Gastrocnemius medialis (tissue), 4 donors: ENCODE measurements at regions not wholly inside any gene's neighbourhood (a gene's known extent, or its start where the extent isn't known, plus 50 kb on each side); places are given as distances from the start of the nearest gene placed in this dataset.

Experiments used
- ATAC-seq, 2 donors: fragments of 150-250 bp; one replicate each; pipeline ENCODE4 v1.9.1; 2016
- DNase-seq, 2 donors: peaks; one replicate each; pipeline ENCODE4 v3.0.0-alpha.2; 2019
- H3K27ac ChIP-seq, 4 donors: fragments of 200-600 bp; sonication (generic); 1 replicate in 1 of 4; 2 replicates in 3 of 4; pipeline ENCODE4 v1.5.1; 2016 to 2018; ENCODE audit warnings: mild to moderate bottlenecking in 2 of 4, moderate library complexity in 1 of 4
- H3K27me3 ChIP-seq, 3 donors: fragments of 200-600 bp; sonication (generic) in 2 of 3; 1 replicate in 1 of 3; 2 replicates in 2 of 3; pipeline versions ENCODE4 v1.5.1 to v1.6.0; 2016 to 2019; ENCODE audit warnings: mild to moderate bottlenecking in 1 of 3, moderate library complexity in 1 of 3
- H3K36me3 ChIP-seq, 2 donors: fragments of 200-600 bp; sonication (generic) in 1 of 2; one replicate each; pipeline ENCODE4 v1.5.1; 2017 to 2018
- H3K4me1 ChIP-seq, 2 donors: fragments of 200-600 bp; sonication (generic) in 1 of 2; one replicate each; pipeline ENCODE4 v1.5.1; 2016 to 2017; ENCODE audit warnings: mild to moderate bottlenecking in 2 of 2
- H3K4me3 ChIP-seq, 4 donors: fragments of 200-600 bp; sonication (generic) in 3 of 4; 1 replicate in 1 of 4; 2 replicates in 3 of 4; pipeline ENCODE4 v1.5.1; 2016 to 2019; ENCODE audit warnings: mild to moderate bottlenecking in 2 of 4
- H3K9me3 ChIP-seq, 3 donors: fragments of 200-600 bp; sonication (generic) in 2 of 3; 1 replicate in 1 of 3; 2 replicates in 2 of 3; pipeline ENCODE4 v1.5.1; 2016 to 2019
- CTCF ChIP-seq, 5 experiments: fragments of 450-650 bp in 3 of 5; fragments of 200-600 bp in 2 of 5; sonication (generic) in 2 of 5; IDR thresholded peaks in 4 of 5; conservative IDR thresholded peaks in 1 of 5; 1 replicate in 4 of 5; 2 replicates in 1 of 5; pipeline ENCODE4 v1.5.1; 2016 to 2019; ENCODE audit warnings: antibody characterized with exemption in 5 of 5, mild to moderate bottlenecking in 3 of 5, moderate library complexity in 3 of 5
- POLR2A ChIP-seq, 2 donors: fragments of 450-650 bp; IDR thresholded peaks; one replicate each; pipeline ENCODE4 v1.6.1; 2017; ENCODE audit warnings: antibody characterized with exemption in 2 of 2, mild to moderate bottlenecking in 2 of 2, moderate library complexity in 2 of 2
- in situ Hi-C, 4 donors: fragments of 200-750 bp; cut with MboI; loops; one replicate each; pipeline versions ENCODE4 v1.15.0 to v1.8.0; 2017; ENCODE audit warnings: low sequenced_read_pairs in 4 of 4
- intact Hi-C: fragments of 100-400 bp; cut with DNase I; formaldehyde crosslinking; loops from one replicate; pipeline ENCODE4 v1.15.1; 2023; ENCODE audit warnings: low total_unique reads

- DNase-seq (no peak), ATAC-seq (no peak)
- Histone ChIP-seq H3K36me3 (no peaks in the 10 kb centered on the region), H3K4me3 (no peak overlapping the region), H3K27me3 (no peaks in the 10 kb centered on the region), H3K27ac (no peak overlapping the region), H3K4me1 (peaks cover 0 to 13% of the 10 kb centered on the region in 2 donors), H3K9me3 (no peaks in the 10 kb centered on the region)
- no peak for TF ChIP-seq CTCF (IDR thresholded peaks at IDR 0.05 in 4 of 5, conservative IDR thresholded peaks at IDR 0.05 in 1 of 5)
- no peak for TF ChIP-seq POLR2A (IDR thresholded peaks at IDR 0.05)
- intact Hi-C loops (no loop called here), in situ Hi-C loops (loop anchor here in 2 of 4 donors (10.0 to 25.0 kb wide), 3 partner anchors 243 to 406 kb away; partner anchors contain the start of gene RNF183 (in 1 of the 2))
Measured at GRCh38 chr9:113668061-113668460, 204.5 kb downstream of the RGS3 start.

DNA sequence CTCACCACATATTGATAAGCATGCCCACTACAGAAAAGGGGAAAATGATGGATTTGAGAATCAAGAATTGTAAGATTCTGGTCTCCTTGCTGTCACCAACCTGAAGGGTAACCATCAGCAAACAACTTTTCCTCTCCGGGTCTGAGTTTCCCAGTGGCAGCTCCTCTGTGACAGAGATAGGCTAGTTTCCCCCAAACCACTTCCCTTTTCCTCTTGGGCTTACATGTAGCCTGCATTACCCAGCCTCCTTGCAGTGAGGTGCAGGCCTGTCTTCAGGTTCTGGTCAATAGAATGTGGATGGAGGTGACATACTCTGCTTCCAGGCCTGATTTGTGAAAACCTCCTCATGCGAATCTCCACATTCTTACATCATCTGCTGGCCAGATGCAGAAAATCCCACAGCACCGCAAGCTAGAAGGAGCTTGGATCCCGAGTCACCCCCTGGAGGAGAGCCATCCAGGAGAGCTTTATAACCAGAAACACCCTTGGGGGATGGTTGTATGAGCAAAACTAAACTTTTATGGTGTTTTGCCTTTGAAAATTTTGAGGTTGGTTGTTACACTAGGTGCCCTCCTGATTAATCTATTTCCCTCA, 206.1 kb downstream of the RGS3 start:
- H3K36me3 ChIP-seq = no peaks in the 10 kb centered on the region
- TF ChIP-seq CTCF (IDR thresholded peaks at IDR 0.05 in 4 of 5, conservative IDR thresholded peaks at IDR 0.05 in 1 of 5) = no peak
- no peak for TF ChIP-seq POLR2A (IDR thresholded peaks at IDR 0.05)
- ATAC-seq (no peak), DNase-seq (no peak)
- H3K27me3 ChIP-seq = peaks cover 0 to 3% (median 0%) of the 10 kb centered on the region in 3 donors
- in situ Hi-C loops = loop anchor here in 2 of 4 donors (10.0 to 25.0 kb wide), 3 partner anchors 245 to 407 kb away; partner anchors contain the start of gene RNF183 (in 1 of the 2)
- H3K4me3 ChIP-seq = no peak overlapping the region
- intact Hi-C loops = no loop called here
- no peaks in the 10 kb centered on the region for H3K9me3 ChIP-seq
- no peak overlapping the region for H3K27ac ChIP-seq
- peaks cover 0 to 2% of the 10 kb centered on the region in 2 donors for H3K4me1 ChIP-seq

DNA sequence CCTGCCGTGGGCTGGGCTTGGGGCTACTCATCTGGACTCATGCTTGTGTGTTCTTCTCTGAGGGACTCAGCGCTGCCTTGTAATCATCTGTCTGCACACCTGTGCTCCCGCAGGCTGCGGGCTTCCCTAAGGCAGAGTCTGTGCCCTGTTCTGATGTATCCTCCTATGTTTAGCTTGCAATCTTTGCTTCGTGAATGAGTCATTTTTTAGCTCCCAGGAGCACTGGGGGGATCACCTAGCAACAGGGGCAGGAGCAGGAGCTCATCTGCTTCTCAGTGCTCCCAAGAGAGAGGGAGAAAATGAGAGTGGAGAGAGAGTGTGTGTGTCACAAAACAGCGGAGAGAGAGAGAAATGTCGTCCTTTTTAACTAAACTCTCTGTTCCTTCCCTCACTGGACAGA, 202.4 kb upstream of the ZNF618 start:
- no peak overlapping the region for H3K27ac ChIP-seq
- intact Hi-C loops (no loop called here), in situ Hi-C loops (loop anchor here in 2 of 4 donors (25.0 kb wide), 2 partner anchors 361 to 411 kb away; partner anchors contain the start of gene RNF183 (in 1 of the 2))
- no peak for ATAC-seq
- TF ChIP-seq POLR2A (IDR thresholded peaks at IDR 0.05) (no peak), CTCF (IDR thresholded peaks at IDR 0.05 in 4 of 5, conservative IDR thresholded peaks at IDR 0.05 in 1 of 5) (no peak)
- DNase-seq = no peak
- no peaks in the 10 kb centered on the region for H3K9me3 ChIP-seq
- no peaks in the 10 kb centered on the region for H3K36me3 ChIP-seq
- H3K4me3 ChIP-seq = no peak overlapping the region
- peaks cover 0 to 6% (median 0%) of the 10 kb centered on the region in 3 donors for H3K27me3 ChIP-seq
- H3K4me1 ChIP-seq = peaks cover 3 to 5% of the 10 kb centered on the region in 2 donors

DNA sequence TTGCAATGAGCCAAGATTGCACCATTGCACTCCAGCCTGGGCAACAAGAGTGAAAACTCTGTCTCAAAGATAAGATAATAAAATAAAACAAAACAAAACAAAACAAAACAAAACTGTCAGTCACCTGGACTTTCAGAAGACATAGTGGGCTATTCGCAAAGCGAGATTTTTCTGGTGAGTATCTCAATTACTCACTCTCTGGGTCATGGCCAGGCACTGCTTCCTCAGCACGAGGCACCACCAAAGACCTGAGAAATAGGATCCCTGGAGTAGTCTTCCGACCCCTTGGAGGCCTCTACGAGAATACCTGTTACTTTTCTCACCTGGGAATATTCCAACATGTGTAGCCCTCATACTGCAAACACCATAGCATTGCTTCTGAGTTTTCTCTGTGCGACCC, 201.7 kb upstream of the ZNF618 start:
- Histone ChIP-seq H3K27me3 (peaks cover 0 to 6% (median 0%) of the 10 kb centered on the region in 3 donors), H3K27ac (no peak overlapping the region), H3K4me1 (peaks cover 3 to 5% of the 10 kb centered on the region in 2 donors), H3K4me3 (no peak overlapping the region), H3K36me3 (no peaks in the 10 kb centered on the region), H3K9me3 (no peaks in the 10 kb centered on the region)
- in situ Hi-C loops = loop anchor here in 2 of 4 donors (25.0 kb wide), 2 partner anchors 362 to 412 kb away; partner anchors contain the start of gene RNF183 (in 1 of the 2)
- no peak for TF ChIP-seq CTCF (IDR thresholded peaks at IDR 0.05 in 4 of 5, conservative IDR thresholded peaks at IDR 0.05 in 1 of 5)
- TF ChIP-seq POLR2A (IDR thresholded peaks at IDR 0.05) = no peak
- no peak for DNase-seq
- no peak for ATAC-seq
- intact Hi-C loops = no loop called here
